ENCODE measurements at regions not wholly inside any gene's neighbourhood (a gene's known extent, or its start where the extent isn't known, plus 50 kb on each side); places are given as distances from the start of the nearest gene placed in this dataset.
"Not testable (repeated sequence)": the region's sequence is repeated elsewhere in the genome, so short reads cannot be mapped to it uniquely, and the experiment has no call there.

- H3K4me3 ChIP-seq = no peak overlapping the region
- no peaks in the 10 kb centered on the region for H3K4me1 ChIP-seq
- H3K27ac ChIP-seq = no peak overlapping the region
- intact Hi-C loops (cut with DNase I) = no loop called here
- DNase-seq = no peak
- ATAC-seq = no peak
- peaks cover 0 to 42% (median 6%) of the 10 kb centered on the region in 11 donors for H3K9me3 ChIP-seq
- no peaks in the 10 kb centered on the region for H3K36me3 ChIP-seq
- H3K27me3 ChIP-seq = no peaks in the 10 kb centered on the region
- no peak for TF ChIP-seq CTCF (IDR thresholded peaks at IDR 0.05)
Measured at GRCh38 chr4:164337219-164337944, 416.5 kb upstream of the SMIM31 start.

- H3K27me3 ChIP-seq = no peaks in the 10 kb centered on the region
- H3K4me1 ChIP-seq = no peaks in the 10 kb centered on the region
- intact Hi-C loops (cut with DNase I) = no loop called here
- TF ChIP-seq CTCF (IDR thresholded peaks at IDR 0.05) = no peak
- DNase-seq = no peak
- no peak for ATAC-seq
- 73 to 79% methylated on average over 3 of the region's 3 CpGs for WGBS, 2 donors
- H3K36me3 ChIP-seq = no peaks in the 10 kb centered on the region
- H3K27ac ChIP-seq = no peak overlapping the region
- H3K4me3 ChIP-seq = no peak overlapping the region
- H3K9me3 ChIP-seq = peaks cover 0 to 28% (median 6%) of the 10 kb centered on the region in 11 donors
Measured at GRCh38 chr4:164343472-164343976, 410.4 kb upstream of the SMIM31 start.

- H3K4me1 ChIP-seq = no peaks in the 10 kb centered on the region
- no peak overlapping the region for H3K4me3 ChIP-seq
- no peak for DNase-seq
- no peaks in the 10 kb centered on the region for H3K36me3 ChIP-seq
- no peaks in the 10 kb centered on the region for H3K27me3 ChIP-seq
- intact Hi-C loops (cut with DNase I) = no loop called here
- H3K27ac ChIP-seq = no peak overlapping the region
- ATAC-seq = no peak
- TF ChIP-seq CTCF (IDR thresholded peaks at IDR 0.05) = no peak
- H3K9me3 ChIP-seq = peaks cover 0 to 15% (median 5%) of the 10 kb centered on the region in 11 donors
Measured at GRCh38 chr4:164345756-164346155, 408.2 kb upstream of the SMIM31 start.

- DNase-seq (no peak), ATAC-seq (no peak)
- Histone ChIP-seq H3K9me3 (peaks cover 0 to 7% (median 0%) of the 10 kb centered on the region in 11 donors), H3K27ac (no peak overlapping the region), H3K36me3 (no peaks in the 10 kb centered on the region), H3K4me3 (no peak overlapping the region), H3K4me1 (no peaks in the 10 kb centered on the region), H3K27me3 (no peaks in the 10 kb centered on the region)
- intact Hi-C loops (cut with DNase I) = no loop called here
- TF ChIP-seq CTCF (IDR thresholded peaks at IDR 0.05) = no peak
Measured at GRCh38 chr4:164350061-164350460, 403.9 kb upstream of the SMIM31 start.

GRCh38 chr4:164350716-164351115 is 403.2 kb upstream of the SMIM31 start:
- ATAC-seq, DNase-seq: not testable (repeated sequence)

More at GRCh38 chr4:164350716-164351115, 403.2 kb upstream of the SMIM31 start:
- H3K27ac ChIP-seq; H3K27me3 ChIP-seq; H3K36me3 ChIP-seq; H3K4me3 ChIP-seq; H3K9me3 ChIP-seq; H3K4me1 ChIP-seq; intact Hi-C loops (cut with DNase I): not testable (repeated sequence)
- WGBS, 2 donors = 89 to 92% methylated on average over 24 of the region's 24 CpGs
